IMR-90 (cell line): ENCODE measurements at regions not wholly inside any gene's neighbourhood (a gene's known extent, or its start where the extent isn't known, plus 50 kb on each side); places are given as distances from the start of the nearest gene placed in this dataset.

Experiments
- ATAC-seq: fragments of 200-7000 bp; cut with Tn5 transposase; 2 replicates; pipeline ENCODE4 v1.9.1; 2020; ENCODE audit warnings: low read depth, mild to moderate bottlenecking, moderate library complexity
- BruUV-seq: library from RNA; stranded (reverse); fragments of 400-500 nt; replicated peaks from 2 replicates; lab custom pipeline; 2021; lab: Mats Ljungman, UMichigan
- CTCF ChIA-PET: fragments of 300-600 bp; formaldehyde crosslinking; extraction: SDS; loops from one replicate; lab custom pipeline; 2021; ENCODE audit warnings: antibody characterized with exemption; lab: Yijun Ruan, JAX
- POLR2A ChIA-PET: fragments of 300-600 bp; sonication (Branson Sonifier 250); formaldehyde crosslinking; loops from one replicate; lab custom pipeline; 2022; ENCODE audit warnings: antibody characterized with exemption; ENCODE audit not compliant: unreplicated experiment; lab: Charles Lee
- DNase-seq: peaks from one replicate; pipeline ENCODE4 v3.0.0; 2013
- H2AFZ ChIP-seq: replicated peaks from 2 replicates; pipeline ENCODE3; 2013; ENCODE audit warnings: low read length, mild to moderate bottlenecking; ENCODE audit not compliant: poor library complexity
- H2AK5ac ChIP-seq: 2 replicates; pipeline ENCODE4 v1.6.1; 2013; ENCODE audit warnings: low read depth, low read length, inconsistent platforms
- H2AK9ac ChIP-seq: replicated peaks from 2 replicates; pipeline ENCODE3; 2013; ENCODE audit warnings: mild to moderate bottlenecking, low read depth, low read length, moderate library complexity; ENCODE audit not compliant: poor library complexity
- H2BK120ac ChIP-seq: 2 replicates; pipeline ENCODE4 v1.6.1; 2013; ENCODE audit warnings: low read depth, low read length, inconsistent platforms
- H2BK15ac ChIP-seq: 3 replicates; pipeline ENCODE4 v1.6.1; 2013; ENCODE audit warnings: low read depth, low read length, inconsistent platforms
- H2BK20ac ChIP-seq: 2 replicates; pipeline ENCODE4 v1.6.1; 2013; ENCODE audit warnings: low read depth, mild to moderate bottlenecking, inconsistent platforms, low read length, moderate library complexity
- H2BK5ac ChIP-seq: 2 replicates; pipeline ENCODE4 v1.6.1; 2013; ENCODE audit warnings: mild to moderate bottlenecking, low read depth, low read length, inconsistent platforms; ENCODE audit not compliant: poor library complexity, severe bottlenecking
- H3K14ac ChIP-seq: replicated peaks from 2 replicates; pipeline ENCODE4 v1.6.1; 2013; ENCODE audit warnings: low read depth, low read length, inconsistent platforms
- H3K18ac ChIP-seq: 2 replicates; pipeline ENCODE4 v1.6.1; 2013; ENCODE audit warnings: low read depth, low read length, control low read depth
- H3K23ac ChIP-seq: 2 replicates; pipeline ENCODE4 v1.6.1; 2013; ENCODE audit warnings: low read depth, low read length, inconsistent platforms
- H3K27ac ChIP-seq: 2 replicates; pipeline ENCODE4 v1.5.1; 2013; ENCODE audit warnings: mild to moderate bottlenecking, control low read depth, low read length; ENCODE audit not compliant: insufficient read depth
- H3K27me3 ChIP-seq: 2 replicates; pipeline ENCODE4 v1.6.1; 2013; ENCODE audit warnings: low read length; ENCODE audit not compliant: control insufficient read depth, insufficient read depth
- H3K36me3 ChIP-seq: 2 replicates; pipeline ENCODE4 v1.6.1; 2013; ENCODE audit warnings: low read length, mixed read lengths; ENCODE audit not compliant: control insufficient read depth, insufficient read depth
- H3K4ac ChIP-seq: 2 replicates; pipeline ENCODE4 v1.6.1; 2013; ENCODE audit warnings: low read depth, low read length, inconsistent platforms
- H3K4me1 ChIP-seq: 2 replicates; pipeline ENCODE4 v1.6.1; 2013; ENCODE audit warnings: low read length, mixed read lengths; ENCODE audit not compliant: control insufficient read depth, insufficient read depth
- H3K4me2 ChIP-seq: 2 replicates; pipeline ENCODE4 v1.6.1; 2013; ENCODE audit warnings: low read depth, mild to moderate bottlenecking, control low read depth, low read length, moderate library complexity
- H3K4me3 ChIP-seq: 2 replicates; pipeline ENCODE4 v1.5.1; 2013; ENCODE audit warnings: low read depth, mild to moderate bottlenecking, control low read depth, low read length, moderate library complexity; ENCODE audit not compliant: insufficient read depth
- H3K56ac ChIP-seq: 2 replicates; pipeline ENCODE4 v1.6.1; 2013; ENCODE audit warnings: low read length, inconsistent platforms; ENCODE audit not compliant: insufficient read depth; ENCODE audit errors: extremely low read depth
- H3K79me1 ChIP-seq, 2 experiments: 2 replicates each; pipeline ENCODE4 v1.6.1; 2013; ENCODE audit warnings: low read length in 2 of 2, inconsistent platforms in 1 of 2, low read depth in 1 of 2
- H3K9ac ChIP-seq: 2 replicates; pipeline ENCODE4 v1.6.1; 2013; ENCODE audit warnings: low read depth, low read length, control low read depth
- H3K9me1 ChIP-seq: 2 replicates; pipeline ENCODE4 v1.6.1; 2013; ENCODE audit warnings: low read length, inconsistent platforms; ENCODE audit not compliant: insufficient read depth
- H3K9me3 ChIP-seq: 2 replicates; pipeline ENCODE4 v1.6.1; 2013; ENCODE audit warnings: low read length; ENCODE audit not compliant: control insufficient read depth, insufficient read depth
- H4K20me1 ChIP-seq: 2 replicates; pipeline ENCODE4 v1.6.1; 2013; ENCODE audit warnings: low read length, inconsistent platforms; ENCODE audit not compliant: insufficient read depth
- H4K5ac ChIP-seq: 2 replicates; pipeline ENCODE4 v1.6.1; 2013; ENCODE audit warnings: mild to moderate bottlenecking, low read depth, low read length, control low read depth
- H4K8ac ChIP-seq, 2 experiments: 2 replicates each; pipeline ENCODE4 v1.6.1; 2013; ENCODE audit warnings: low read depth in 2 of 2, low read length in 2 of 2, control low read depth in 1 of 2, inconsistent platforms in 1 of 2
- H4K91ac ChIP-seq: 2 replicates; pipeline ENCODE4 v1.6.1; 2013; ENCODE audit warnings: low read depth, low read length, inconsistent platforms; ENCODE audit not compliant: insufficient read depth
- USF2 ChIP-seq: fragments of 150-350 bp; IDR thresholded peaks from 2 replicates; pipeline ENCODE4 v1.6.1; 2017; ENCODE audit warnings: mild to moderate bottlenecking, antibody characterized with exemption, low read length, low read depth
- WGBS, 2 experiments: methylation state at CpG; one replicate each; pipeline versions ENCODE4 v1.1.5 to v1.1.7; 2013; ENCODE audit warnings: missing lambda C conversion rate in 2 of 2; ENCODE audit not compliant: insufficient read length in 1 of 2; ENCODE audit errors: extremely low coverage in 2 of 2; 5-methylcytosine and 5-hydroxymethylcytosine counted together
- dilution Hi-C: fragments of 300-500 bp; cut with HindIII; formaldehyde crosslinking; loops from one replicate; pipeline ENCODE4 v1.14.3; 2018; ENCODE audit warnings: low sequenced_read_pairs; ENCODE audit not compliant: unreplicated experiment
- in situ Hi-C: fragments of 300-500 bp; cut with MboI; formaldehyde crosslinking; loops from 3 replicates; pipeline ENCODE4 v1.14.3; 2019; ENCODE audit warnings: low sequenced_read_pairs, inconsistent platforms, mixed read lengths
- intact Hi-C: fragments of 100-400 bp; cut with micrococcal nuclease; formaldehyde crosslinking; loops from 2 replicates; pipeline ENCODE4 v1.10.0; 2022

- H2BK5ac ChIP-seq, result no peak overlapping the region
- intact Hi-C loops, result no loop called here
- H3K27me3 ChIP-seq, result no peaks in the 10 kb centered on the region
- no peak overlapping the region for H3K9ac ChIP-seq
- no peak overlapping the region for H3K23ac ChIP-seq
- no peak overlapping the region for H4K5ac ChIP-seq
- H3K4ac ChIP-seq, result no peak overlapping the region
- no CpG with 5 or more reads among the region's 4 CpGs for WGBS, 2 experiments
- no peak overlapping the region for H2AK9ac ChIP-seq
- POLR2A ChIA-PET, result no interaction called here
- H3K79me1 ChIP-seq, result no peaks in the 10 kb centered on the region
- ATAC-seq (no peak), DNase-seq (no peak)
- no peak overlapping the region for H2BK120ac ChIP-seq
- BruUV-seq, result no TSS peak
- no peak for TF ChIP-seq USF2
- no peaks in the 10 kb centered on the region for H3K9me3 ChIP-seq
- no peak overlapping the region for H3K4me3 ChIP-seq
- H3K18ac ChIP-seq, result no peak overlapping the region
- no peaks in the 10 kb centered on the region for H3K4me1 ChIP-seq
- CTCF ChIA-PET, result no interaction called here
- in situ Hi-C loops, result no loop called here
- H2AK5ac ChIP-seq, result no peak overlapping the region
- H2BK20ac ChIP-seq, result no peak overlapping the region
- H3K4me2 ChIP-seq, result no peak overlapping the region
- no peak overlapping the region for H3K14ac ChIP-seq
- no peak overlapping the region for H3K27ac ChIP-seq
- H4K91ac ChIP-seq, result no peak overlapping the region
- no peak overlapping the region for H2AFZ ChIP-seq
- H3K9me1 ChIP-seq, result no peaks in the 10 kb centered on the region
- H3K56ac ChIP-seq, result no peak overlapping the region
- no peaks in the 10 kb centered on the region for H3K36me3 ChIP-seq
- H4K8ac ChIP-seq, result no peak overlapping the region
- no peak overlapping the region for H2BK15ac ChIP-seq
- dilution Hi-C loops, result no loop called here
- H4K20me1 ChIP-seq, result no peaks in the 10 kb centered on the region
Observed at GRCh38 chr1:80158266-80158665, 1151.7 kb upstream of the ADGRL4 start.
